Activated naive CD8-positive, alpha-beta T cell (primary cell): ENCODE measurements at regions not wholly inside any gene's neighbourhood (a gene's known extent, or its start where the extent isn't known, plus 50 kb on each side); places are given as distances from the start of the nearest gene placed in this dataset.
A peak's percentile ranks its signal among the peaks of the same experiment; 100 is the strongest.

ENCODE experiments used
- H3K27ac Mint-ChIP-seq: one replicate; pipeline ENCODE4 v1.8.0; 2021; ENCODE audit warnings: mixed read lengths
- H3K27me3 Mint-ChIP-seq: one replicate; pipeline ENCODE4 v1.8.0; 2021; ENCODE audit warnings: mixed read lengths
- H3K36me3 Mint-ChIP-seq: one replicate; pipeline ENCODE4 v1.8.0; 2021; ENCODE audit warnings: mixed read lengths
- H3K4me1 Mint-ChIP-seq: one replicate; pipeline ENCODE4 v1.8.0; 2021; ENCODE audit warnings: low read depth, mixed read lengths
- H3K4me3 Mint-ChIP-seq: one replicate; pipeline ENCODE4 v1.8.0; 2021; ENCODE audit warnings: mild to moderate bottlenecking, mixed read lengths
- H3K9me3 Mint-ChIP-seq: one replicate; pipeline ENCODE4 v1.8.0; 2021; ENCODE audit warnings: low read depth, mixed read lengths

DNA sequence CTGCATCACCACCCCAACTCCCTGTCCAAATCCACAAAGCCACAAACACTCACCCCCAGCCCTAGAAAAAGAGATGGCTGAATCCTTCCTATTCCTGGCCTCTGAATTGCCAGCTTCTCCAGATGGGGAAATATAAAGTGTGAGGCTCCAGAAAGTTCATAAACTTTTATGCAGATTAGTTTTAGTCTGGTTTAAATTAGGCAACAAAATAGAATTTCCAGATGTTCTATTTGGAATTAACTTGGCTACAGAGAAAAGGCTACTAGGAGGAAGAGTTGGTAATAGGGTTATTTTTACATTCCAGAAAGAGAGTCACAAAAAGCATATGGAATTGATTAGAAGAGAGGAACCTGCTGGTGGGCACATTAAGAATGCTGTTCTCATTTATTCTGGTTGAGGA is 56.0 kb downstream of the EN1 start:
- Mint-ChIP-seq H3K27me3 (peaks cover 22% of the 10 kb centered on the region), H3K27ac (no peak overlapping the region), H3K36me3 (no peaks in the 10 kb centered on the region), H3K4me3 (no peak overlapping the region), H3K9me3 (no peaks in the 10 kb centered on the region), H3K4me1 (no peaks in the 10 kb centered on the region)

DNA sequence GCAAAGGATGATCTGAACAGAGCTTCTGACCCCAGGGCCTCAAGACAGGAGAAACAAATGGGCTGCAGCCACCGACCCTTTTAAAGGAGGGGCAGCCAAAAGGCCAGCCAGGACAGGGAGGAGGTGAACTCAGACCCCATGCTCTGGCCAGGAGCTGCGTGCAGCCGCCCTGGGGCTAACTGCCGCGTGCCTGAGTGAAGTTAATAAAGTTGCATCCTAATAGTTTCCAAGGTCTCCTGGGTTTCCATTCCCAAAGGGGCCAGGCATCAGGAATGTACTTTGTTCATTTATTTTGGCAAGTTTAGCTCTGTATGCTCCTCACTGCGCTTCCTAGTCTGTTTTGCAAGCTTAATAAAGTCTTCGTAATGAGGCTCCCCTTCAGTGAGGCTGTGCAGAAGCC is 60.7 kb downstream of the EN1 start:
- no peak overlapping the region for H3K4me3 Mint-ChIP-seq
- H3K27me3 Mint-ChIP-seq = peaks cover 11% of the 10 kb centered on the region
- H3K9me3 Mint-ChIP-seq = no peaks in the 10 kb centered on the region
- no peak overlapping the region for H3K27ac Mint-ChIP-seq
- H3K4me1 Mint-ChIP-seq = no peaks in the 10 kb centered on the region
- no peaks in the 10 kb centered on the region for H3K36me3 Mint-ChIP-seq

DNA sequence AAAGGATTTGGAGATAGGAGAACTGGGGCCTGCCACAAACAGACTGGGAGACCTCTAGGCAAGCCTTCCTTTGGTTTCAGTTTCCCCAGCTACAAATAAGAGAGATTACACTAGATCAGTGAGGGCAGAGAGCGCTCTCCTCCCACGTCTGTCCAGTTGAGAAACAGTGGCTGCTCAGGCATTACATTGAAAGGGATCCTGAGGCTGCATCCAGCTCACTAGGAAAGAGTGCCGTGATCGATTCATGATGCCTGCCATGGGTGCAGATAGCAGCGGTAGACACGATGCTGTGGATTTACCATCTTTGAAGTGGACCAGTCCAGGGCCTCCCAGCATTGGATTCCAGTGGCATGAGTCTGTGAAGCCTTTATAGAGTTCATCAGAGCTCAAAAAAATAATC is 62.6 kb downstream of the EN1 start:
- Mint-ChIP-seq H3K4me3 (no peak overlapping the region), H3K27ac (no peak overlapping the region), H3K27me3 (peaks cover 19% of the 10 kb centered on the region), H3K9me3 (no peaks in the 10 kb centered on the region), H3K36me3 (no peaks in the 10 kb centered on the region), H3K4me1 (no peaks in the 10 kb centered on the region)

DNA sequence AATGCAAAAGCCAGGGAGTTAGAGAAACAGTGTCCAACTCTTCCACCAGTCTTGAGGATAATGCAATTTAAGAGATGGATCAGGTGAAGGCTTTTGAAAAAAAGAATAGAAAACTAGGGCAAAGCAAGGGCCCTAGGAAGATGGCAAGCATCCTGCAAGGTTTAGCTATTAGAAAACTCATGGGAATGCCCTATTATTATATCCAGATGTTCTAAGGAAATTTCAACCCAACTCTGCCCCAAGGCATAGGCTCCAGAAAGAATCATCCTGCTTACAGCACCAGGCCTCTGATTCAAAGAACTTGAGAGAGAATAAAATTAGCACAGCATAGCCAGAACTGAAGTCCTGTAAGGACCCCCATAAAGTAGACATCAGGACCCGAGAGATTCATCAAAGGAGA is 68.1 kb downstream of the EN1 start:
- Mint-ChIP-seq H3K27me3 (peaks cover 24% of the 10 kb centered on the region), H3K27ac (no peak overlapping the region), H3K4me3 (no peak overlapping the region), H3K4me1 (peaks cover 7% of the 10 kb centered on the region), H3K9me3 (no peaks in the 10 kb centered on the region), H3K36me3 (no peaks in the 10 kb centered on the region)

DNA sequence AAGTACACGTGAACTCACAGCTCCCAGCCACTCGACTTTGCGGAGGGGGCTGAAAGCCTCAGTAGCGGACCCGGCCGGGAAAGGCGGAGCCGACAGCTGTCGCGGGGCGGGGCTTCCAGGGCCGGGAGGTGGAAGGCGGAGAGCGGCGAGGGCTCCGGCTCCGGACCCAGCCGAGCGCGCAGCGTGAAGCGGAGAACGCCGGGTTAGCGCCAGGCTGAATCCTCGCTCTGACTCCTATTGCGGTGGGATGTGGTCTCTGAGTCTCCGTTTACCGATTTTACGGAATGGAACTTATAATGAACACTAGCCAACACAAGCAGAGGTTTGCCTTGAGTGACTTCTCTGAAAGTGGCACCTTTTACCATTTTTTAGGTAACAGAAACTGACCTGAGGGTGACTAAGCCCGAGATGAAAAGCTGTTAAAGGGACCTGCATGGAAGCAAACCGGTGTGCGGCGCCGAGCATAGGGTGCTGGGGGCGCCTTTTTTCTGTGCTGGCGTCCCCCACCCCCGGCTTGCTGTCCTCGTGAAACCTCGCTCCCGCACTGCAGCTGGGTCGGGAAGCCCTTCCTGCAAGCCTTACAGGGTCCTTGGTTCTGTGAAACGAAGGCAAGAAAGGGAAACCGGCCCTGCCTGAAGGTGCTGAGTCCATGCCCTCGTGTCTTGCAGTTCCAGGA is 72.9 kb downstream of the EN1 start:
- H3K36me3 Mint-ChIP-seq = no peaks in the 10 kb centered on the region
- peak overlapping the region; percentile 71 for H3K4me3 Mint-ChIP-seq
- H3K27me3 Mint-ChIP-seq = peaks cover 27% of the 10 kb centered on the region
- H3K27ac Mint-ChIP-seq = no peak overlapping the region
- H3K4me1 Mint-ChIP-seq = peaks cover 11% of the 10 kb centered on the region
- H3K9me3 Mint-ChIP-seq = no peaks in the 10 kb centered on the region

DNA sequence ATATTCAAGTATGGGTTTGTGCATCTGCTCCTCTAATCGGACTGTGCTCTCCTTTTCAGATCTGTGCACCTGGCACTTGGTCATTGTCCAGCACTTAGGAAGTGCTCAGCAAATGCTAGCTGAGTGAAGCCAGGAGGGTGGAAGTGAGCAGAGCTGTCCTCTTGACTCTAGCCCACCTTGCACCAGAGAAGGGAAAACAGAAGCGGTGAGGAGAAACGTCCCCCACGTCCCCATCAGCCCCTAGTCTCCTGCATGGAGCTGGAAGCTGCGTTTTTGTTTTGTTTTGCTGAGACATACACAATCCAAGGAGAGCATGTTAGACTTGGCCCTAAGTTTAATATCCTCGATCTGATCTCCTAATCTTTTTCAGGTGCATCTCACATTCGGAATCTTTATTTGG is 73.6 kb downstream of the EN1 start:
- Mint-ChIP-seq H3K27me3 (peaks cover 30% of the 10 kb centered on the region), H3K9me3 (no peaks in the 10 kb centered on the region), H3K4me1 (peaks cover 11% of the 10 kb centered on the region), H3K27ac (no peak overlapping the region), H3K36me3 (no peaks in the 10 kb centered on the region), H3K4me3 (no peak overlapping the region)

DNA sequence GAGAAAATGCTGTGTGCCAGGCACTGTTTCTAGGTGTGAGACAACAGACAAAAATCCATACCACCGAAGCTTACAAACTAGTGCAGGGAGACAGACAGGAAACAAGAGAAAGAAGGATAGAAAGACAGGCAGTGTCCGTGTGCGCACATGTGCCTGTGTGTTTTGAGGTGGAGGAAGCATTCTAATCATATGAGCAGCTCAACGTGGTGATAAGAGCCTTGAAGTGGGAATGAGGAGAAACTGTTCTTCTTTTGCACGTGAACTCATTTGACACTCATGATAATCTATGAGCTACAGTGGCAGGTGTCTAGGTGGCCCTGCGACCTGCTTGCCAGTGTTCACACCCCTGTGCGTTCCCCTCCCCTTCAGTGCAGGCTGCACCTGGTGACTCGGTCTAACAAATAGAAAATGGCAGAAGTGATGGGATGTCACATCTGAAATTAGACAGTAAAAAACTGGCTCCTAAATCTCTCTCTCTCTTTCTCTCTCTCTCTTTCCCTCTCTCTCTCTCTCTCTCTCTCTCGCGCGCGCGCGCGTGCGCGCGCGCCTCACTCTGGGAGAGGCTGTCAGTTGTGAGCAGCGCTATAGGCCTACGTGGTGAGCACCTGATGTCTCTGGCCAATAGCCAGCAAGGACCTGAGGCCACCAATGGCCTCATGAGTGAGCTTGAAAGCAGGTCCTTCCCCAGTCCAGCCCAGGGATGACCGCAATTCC is 74.8 kb downstream of the EN1 start:
- no peak overlapping the region for H3K27ac Mint-ChIP-seq
- H3K4me3 Mint-ChIP-seq = no peak overlapping the region
- no peaks in the 10 kb centered on the region for H3K36me3 Mint-ChIP-seq
- no peaks in the 10 kb centered on the region for H3K9me3 Mint-ChIP-seq
- H3K27me3 Mint-ChIP-seq = peaks cover 31% of the 10 kb centered on the region
- peaks cover 11% of the 10 kb centered on the region for H3K4me1 Mint-ChIP-seq

DNA sequence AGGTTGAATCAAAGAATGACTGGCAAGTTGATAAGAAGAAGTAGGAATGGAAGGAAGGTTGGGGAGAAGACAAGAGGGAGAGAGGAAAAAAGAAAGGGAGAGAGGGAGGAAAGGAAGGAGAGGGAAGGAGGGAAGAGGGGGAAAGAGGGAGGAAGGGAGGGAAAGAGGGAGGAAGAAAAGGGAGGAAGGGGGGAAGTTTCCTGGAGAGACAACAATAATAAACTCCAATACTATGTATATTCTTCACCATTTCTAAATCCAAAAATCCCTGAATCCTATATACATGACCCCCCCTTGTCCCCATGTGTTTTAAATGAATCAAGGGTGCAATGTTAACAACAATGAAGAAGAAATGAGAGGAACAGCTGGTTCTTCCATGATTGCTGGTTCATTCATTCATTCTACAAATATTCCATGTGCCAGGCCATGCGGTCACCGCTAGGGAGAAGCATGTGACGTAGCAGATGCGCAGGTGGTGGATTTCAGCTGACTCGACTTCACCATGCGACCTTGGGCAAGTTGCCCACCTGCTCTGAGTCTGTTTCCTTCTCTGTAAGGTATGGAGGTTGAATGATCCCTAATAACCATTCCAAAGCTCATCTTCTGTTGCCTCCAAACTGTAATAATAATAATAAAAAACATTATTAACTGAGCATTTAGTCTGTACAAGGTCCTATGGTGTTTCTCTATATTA is 77.6 kb downstream of the EN1 start:
- Mint-ChIP-seq H3K4me1 (peaks cover 7% of the 10 kb centered on the region), H3K27me3 (peaks cover 32% of the 10 kb centered on the region), H3K36me3 (no peaks in the 10 kb centered on the region), H3K4me3 (no peak overlapping the region), H3K27ac (no peak overlapping the region), H3K9me3 (no peaks in the 10 kb centered on the region)

DNA sequence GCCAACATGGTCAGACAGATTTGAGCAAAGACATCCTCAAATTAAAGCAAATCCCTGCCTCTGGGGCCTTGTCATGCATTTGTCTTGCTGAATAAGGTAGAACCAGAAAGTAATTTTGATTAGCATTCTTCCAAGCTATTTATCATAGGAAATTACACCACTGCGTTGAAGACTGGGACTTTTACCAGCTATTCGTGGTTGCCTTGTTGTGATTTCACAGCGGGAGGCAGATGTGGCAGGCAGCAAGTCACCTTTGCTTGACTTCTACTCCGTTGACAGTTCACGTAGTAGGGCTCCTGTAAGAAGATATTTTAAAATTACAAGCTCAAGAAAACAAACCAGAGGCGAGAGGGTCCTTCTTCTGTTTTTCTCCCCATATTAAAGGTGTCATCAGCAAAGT is 80.6 kb downstream of the EN1 start:
- H3K4me1 Mint-ChIP-seq = no peaks in the 10 kb centered on the region
- peaks cover 27% of the 10 kb centered on the region for H3K27me3 Mint-ChIP-seq
- H3K4me3 Mint-ChIP-seq = no peak overlapping the region
- no peak overlapping the region for H3K27ac Mint-ChIP-seq
- H3K9me3 Mint-ChIP-seq = no peaks in the 10 kb centered on the region
- H3K36me3 Mint-ChIP-seq = no peaks in the 10 kb centered on the region

DNA sequence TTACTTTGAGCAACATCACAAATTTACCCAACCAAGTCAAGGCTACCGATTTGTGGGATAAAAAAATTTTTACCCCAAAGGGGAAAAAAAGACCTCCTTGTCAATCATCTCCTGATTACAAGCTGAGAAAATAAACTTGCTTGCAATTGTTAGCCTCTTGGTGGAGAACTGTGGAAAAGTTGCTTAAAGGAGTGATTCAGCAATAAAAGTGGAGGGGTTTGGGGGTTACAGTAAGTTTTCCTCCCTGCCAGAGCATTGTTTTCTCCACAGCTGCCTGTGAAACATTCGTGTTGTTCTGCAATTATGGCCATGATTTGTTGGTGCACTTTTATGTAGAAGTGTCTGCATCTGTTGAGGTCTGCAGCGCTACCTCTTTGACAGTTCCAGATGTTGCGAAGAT is 82.6 kb downstream of the EN1 start:
- Mint-ChIP-seq H3K36me3 (no peaks in the 10 kb centered on the region), H3K9me3 (no peaks in the 10 kb centered on the region), H3K27me3 (peaks cover 19% of the 10 kb centered on the region), H3K27ac (no peak overlapping the region), H3K4me3 (no peak overlapping the region), H3K4me1 (no peaks in the 10 kb centered on the region)

DNA sequence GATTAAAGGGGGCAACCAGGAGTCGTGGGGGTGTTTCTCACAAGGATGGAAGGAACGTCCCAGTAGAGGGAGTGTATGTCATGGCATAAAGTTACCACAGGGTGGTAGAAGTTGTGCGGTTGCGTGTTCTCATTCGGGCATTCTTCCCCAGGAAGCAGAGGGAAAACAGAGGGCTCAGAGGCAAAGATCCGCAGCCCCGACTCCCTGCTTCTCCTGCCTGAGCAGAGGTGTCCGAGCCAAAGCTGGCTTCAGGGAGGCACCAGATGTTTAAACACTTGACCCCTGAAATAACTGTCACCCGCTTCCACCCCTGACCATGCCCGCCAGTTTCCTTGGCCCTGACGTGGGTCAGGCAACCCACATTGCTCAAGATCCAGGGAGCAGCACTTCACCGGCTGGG is 83.7 kb downstream of the EN1 start:
- H3K27ac Mint-ChIP-seq = no peak overlapping the region
- no peaks in the 10 kb centered on the region for H3K36me3 Mint-ChIP-seq
- H3K4me3 Mint-ChIP-seq = no peak overlapping the region
- H3K4me1 Mint-ChIP-seq = no peaks in the 10 kb centered on the region
- peaks cover 21% of the 10 kb centered on the region for H3K27me3 Mint-ChIP-seq
- H3K9me3 Mint-ChIP-seq = no peaks in the 10 kb centered on the region

DNA sequence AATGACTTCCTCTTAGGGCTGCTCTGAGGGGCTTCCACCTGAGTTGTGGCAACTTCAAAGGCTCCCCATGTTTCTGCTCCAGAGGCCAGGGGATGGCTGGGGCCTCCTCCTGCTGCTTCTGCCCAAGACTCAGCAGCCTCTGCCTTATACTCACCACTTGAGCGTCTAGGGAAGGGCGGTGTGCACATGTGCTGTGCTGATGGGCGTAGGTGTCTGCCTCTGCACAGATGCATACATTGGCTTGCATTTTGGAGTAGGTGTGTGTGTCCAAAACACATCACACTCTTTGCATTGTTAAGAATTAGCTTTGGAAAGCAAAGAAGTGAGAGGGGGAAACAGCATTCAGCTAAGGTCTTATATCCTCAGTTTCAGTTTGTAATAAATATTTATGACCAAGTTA is 85.2 kb downstream of the EN1 start:
- H3K4me1 Mint-ChIP-seq = no peaks in the 10 kb centered on the region
- no peaks in the 10 kb centered on the region for H3K36me3 Mint-ChIP-seq
- peaks cover 24% of the 10 kb centered on the region for H3K27me3 Mint-ChIP-seq
- no peak overlapping the region for H3K27ac Mint-ChIP-seq
- H3K9me3 Mint-ChIP-seq = no peaks in the 10 kb centered on the region
- H3K4me3 Mint-ChIP-seq = no peak overlapping the region

DNA sequence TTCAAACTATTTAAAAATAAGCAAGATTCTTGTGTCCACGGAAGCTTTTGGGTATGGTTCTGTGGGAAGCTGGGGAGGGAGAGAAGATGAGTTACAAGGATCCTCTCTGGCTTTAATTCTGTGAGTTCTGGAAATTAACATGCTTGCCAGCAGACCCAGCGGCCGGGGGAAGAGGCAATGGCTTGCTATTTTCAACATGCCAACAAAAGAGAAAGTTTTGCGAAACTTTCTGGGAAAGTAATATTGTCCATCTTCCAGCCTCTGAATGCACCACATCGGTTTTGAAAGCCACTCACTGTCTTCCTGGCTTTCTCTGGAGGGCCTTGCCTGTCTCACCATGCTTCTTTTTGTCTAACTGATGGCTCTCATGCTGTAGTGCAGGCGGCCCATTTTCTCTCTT is 85.7 kb downstream of the EN1 start:
- no peaks in the 10 kb centered on the region for H3K9me3 Mint-ChIP-seq
- no peaks in the 10 kb centered on the region for H3K4me1 Mint-ChIP-seq
- no peak overlapping the region for H3K27ac Mint-ChIP-seq
- peaks cover 24% of the 10 kb centered on the region for H3K27me3 Mint-ChIP-seq
- H3K4me3 Mint-ChIP-seq = no peak overlapping the region
- no peaks in the 10 kb centered on the region for H3K36me3 Mint-ChIP-seq

DNA sequence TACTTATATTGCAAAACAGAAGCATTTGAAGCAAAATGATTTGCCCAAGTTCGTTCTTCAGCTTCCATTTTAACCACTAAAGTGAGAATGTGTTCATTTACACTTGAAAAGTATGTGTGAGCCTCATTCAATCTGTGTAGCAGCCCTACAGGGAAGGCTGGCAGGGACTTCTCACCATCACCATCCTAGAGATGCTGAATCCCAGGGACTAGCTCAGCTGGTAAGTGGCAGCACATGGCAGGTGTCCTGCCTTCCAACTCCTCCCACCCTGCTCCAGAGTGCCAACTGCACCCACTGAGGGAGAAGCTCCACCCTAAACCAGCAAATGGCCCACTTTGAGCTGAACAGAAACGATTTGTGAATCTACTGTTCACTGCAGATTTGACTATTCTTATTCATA is 91.5 kb downstream of the EN1 start:
- Mint-ChIP-seq H3K9me3 (no peaks in the 10 kb centered on the region), H3K4me1 (no peaks in the 10 kb centered on the region), H3K36me3 (no peaks in the 10 kb centered on the region), H3K4me3 (no peak overlapping the region), H3K27me3 (peaks cover 12% of the 10 kb centered on the region), H3K27ac (no peak overlapping the region)

DNA sequence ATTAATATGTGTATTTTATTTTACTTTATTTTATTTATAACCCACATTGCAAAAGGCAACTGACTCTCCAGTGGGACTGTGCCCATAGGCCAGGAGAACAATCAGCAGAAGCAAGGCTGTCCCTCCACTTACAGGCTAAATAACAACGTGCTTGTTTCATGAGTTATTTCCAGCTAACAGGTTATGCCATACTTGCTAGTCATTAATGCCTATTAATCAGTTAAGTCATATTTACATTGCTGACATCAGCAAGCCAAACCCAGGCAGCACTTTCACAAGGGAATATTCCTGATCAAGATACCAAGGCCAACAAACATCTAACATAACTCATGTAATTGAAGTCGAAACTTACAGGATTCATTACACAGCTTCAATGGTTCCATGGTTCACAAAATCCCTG is 92.1 kb downstream of the EN1 start:
- Mint-ChIP-seq H3K27me3 (peaks cover 12% of the 10 kb centered on the region), H3K4me3 (no peak overlapping the region), H3K36me3 (no peaks in the 10 kb centered on the region), H3K4me1 (no peaks in the 10 kb centered on the region), H3K27ac (no peak overlapping the region), H3K9me3 (no peaks in the 10 kb centered on the region)
